ENCODE measurements at regions not wholly inside any gene's neighbourhood (a gene's known extent, or its start where the extent isn't known, plus 50 kb on each side); places are given as distances from the start of the nearest gene placed in this dataset.

GRCh38 chr4:154960476-154960875 lies 179.4 kb downstream of the RBM46 start:
- Histone ChIP-seq H2AFZ (no peak overlapping the region), H3K9me3 (ENCODE audit: low read depth) (no peaks in the 10 kb centered on the region), H3K36me3 (ENCODE audit: low read depth) (no peaks in the 10 kb centered on the region), H3K9ac (no peak overlapping the region), H4K20me1 (ENCODE audit: insufficient read depth) (no peaks in the 10 kb centered on the region; the same call in 1 of the 2 replicates), H3F3A (ENCODE audit: insufficient read depth) (no peaks in the 10 kb centered on the region), H3K4me1 (ENCODE audit: insufficient read depth) (no peaks in the 10 kb centered on the region), H3K9me2 (ENCODE audit: insufficient read depth) (no peaks in the 10 kb centered on the region), H3K4me2 (ENCODE audit: unreplicated experiment) (no peak overlapping the region), H3K27ac (no peak overlapping the region), H3K4me3 (no peak overlapping the region), H3K27me3 (replicated peaks; ENCODE audit: insufficient read depth) (no peaks in the 10 kb centered on the region), H3K79me2 (ENCODE audit: insufficient read depth) (no peaks in the 10 kb centered on the region)
- TF ChIP-seq EZH2phosphoT487 (IDR thresholded peaks at IDR 0.05; ENCODE audit: insufficient read depth, low read depth) (no peak), EZH2 (IDR thresholded peaks at IDR 0.05; ENCODE audit: insufficient read depth, poor library complexity, severe bottlenecking) (no peak)
- in situ Hi-C loops (cut with MboI), result no loop called here
- WGBS, 2 experiments (ENCODE audit: low coverage in 1 of 2, low lambda C conversion rate in 2 of 2, missing lambda C conversion rate in 2 of 2), result 34 to 39% methylated on average over 4 of the region's 4 CpGs
- no peak for DNase-seq

- in situ Hi-C loops (cut with MboI), result no loop called here
- WGBS, 2 experiments (ENCODE audit: low coverage in 1 of 2, low lambda C conversion rate in 2 of 2, missing lambda C conversion rate in 2 of 2), result 7 to 9% methylated on average over 1 of the region's 1 CpG
- Histone ChIP-seq H4K20me1 (ENCODE audit: insufficient read depth) (no peaks in the 10 kb centered on the region), H3K9ac (no peak overlapping the region), H2AFZ (no peak overlapping the region), H3K79me2 (ENCODE audit: insufficient read depth) (no peaks in the 10 kb centered on the region), H3F3A (ENCODE audit: insufficient read depth) (no peaks in the 10 kb centered on the region), H3K36me3 (ENCODE audit: low read depth) (no peaks in the 10 kb centered on the region), H3K9me2 (ENCODE audit: insufficient read depth) (no peaks in the 10 kb centered on the region), H3K4me3 (no peak overlapping the region), H3K9me3 (ENCODE audit: low read depth) (no peaks in the 10 kb centered on the region), H3K27ac (no peak overlapping the region), H3K27me3 (replicated peaks; ENCODE audit: insufficient read depth) (no peaks in the 10 kb centered on the region), H3K4me1 (ENCODE audit: insufficient read depth) (no peaks in the 10 kb centered on the region), H3K4me2 (ENCODE audit: unreplicated experiment) (no peak overlapping the region)
- TF ChIP-seq EZH2 (IDR thresholded peaks at IDR 0.05; ENCODE audit: insufficient read depth, poor library complexity, severe bottlenecking), result no peak
- TF ChIP-seq EZH2phosphoT487 (IDR thresholded peaks at IDR 0.05; ENCODE audit: insufficient read depth, low read depth), result no peak
- no peak for DNase-seq
Observed at GRCh38 chr4:154961263-154961662, 180.2 kb downstream of the RBM46 start.

DNA sequence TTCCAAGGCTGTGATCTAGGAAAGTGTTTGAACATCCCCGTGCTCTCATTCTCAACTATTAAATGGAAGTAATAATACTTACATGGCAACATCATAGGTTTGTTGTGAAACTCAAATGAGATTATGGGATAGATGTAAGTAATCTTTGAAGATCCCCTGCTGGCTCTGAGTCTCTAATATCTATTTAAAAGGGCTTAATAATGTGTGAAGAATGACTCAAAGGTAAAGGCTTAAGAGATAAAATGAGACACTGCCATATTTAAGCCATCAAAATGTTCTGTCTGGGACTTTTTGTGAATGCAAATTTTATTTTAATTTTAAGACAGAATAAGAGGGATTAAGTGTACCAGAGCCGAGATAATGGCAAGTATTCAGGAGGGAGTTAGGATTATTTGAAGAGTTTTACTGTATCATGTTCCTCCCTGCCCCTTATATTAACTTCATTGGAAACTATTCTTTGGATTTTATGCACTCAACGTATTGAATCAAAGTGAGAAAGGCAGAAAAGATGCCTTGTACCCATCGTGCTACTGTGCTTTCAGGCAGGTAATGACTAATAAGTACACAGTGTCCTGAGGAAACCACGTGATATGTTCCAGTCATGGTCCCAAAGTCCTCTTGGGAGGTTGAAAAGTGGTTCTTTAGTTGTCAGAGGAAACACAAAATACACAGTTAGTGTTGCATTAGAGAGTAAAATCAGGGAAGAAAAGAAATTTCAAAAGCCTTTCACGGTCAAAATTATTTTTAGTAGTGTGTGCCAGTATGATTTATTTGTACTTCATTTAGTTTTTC lies 192.4 kb downstream of the RBM46 start:
- no peak for DNase-seq
- Histone ChIP-seq H3K79me2 (ENCODE audit: insufficient read depth) (no peaks in the 10 kb centered on the region), H3K4me3 (no peak overlapping the region), H3K9me2 (ENCODE audit: insufficient read depth) (no peaks in the 10 kb centered on the region; the same call in 1 of the 2 replicates), H3K27me3 (replicated peaks; ENCODE audit: insufficient read depth) (no peaks in the 10 kb centered on the region), H3F3A (ENCODE audit: insufficient read depth) (no peaks in the 10 kb centered on the region), H2AFZ (no peak overlapping the region), H3K9me3 (ENCODE audit: low read depth) (no peaks in the 10 kb centered on the region), H3K27ac (no peak overlapping the region), H3K4me1 (ENCODE audit: insufficient read depth) (no peaks in the 10 kb centered on the region), H4K20me1 (ENCODE audit: insufficient read depth) (no peaks in the 10 kb centered on the region), H3K9ac (no peak overlapping the region), H3K4me2 (ENCODE audit: unreplicated experiment) (no peak overlapping the region), H3K36me3 (ENCODE audit: low read depth) (no peaks in the 10 kb centered on the region)
- in situ Hi-C loops (cut with MboI), result no loop called here
- WGBS, 2 experiments (ENCODE audit: low coverage in 1 of 2, low lambda C conversion rate in 2 of 2, missing lambda C conversion rate in 2 of 2), result 12 to 14% methylated on average over 6 of the region's 6 CpGs
- no peak for TF ChIP-seq EZH2phosphoT487 (IDR thresholded peaks at IDR 0.05; ENCODE audit: insufficient read depth, low read depth)
- TF ChIP-seq EZH2 (IDR thresholded peaks at IDR 0.05; ENCODE audit: insufficient read depth, poor library complexity, severe bottlenecking), result no peak

DNA sequence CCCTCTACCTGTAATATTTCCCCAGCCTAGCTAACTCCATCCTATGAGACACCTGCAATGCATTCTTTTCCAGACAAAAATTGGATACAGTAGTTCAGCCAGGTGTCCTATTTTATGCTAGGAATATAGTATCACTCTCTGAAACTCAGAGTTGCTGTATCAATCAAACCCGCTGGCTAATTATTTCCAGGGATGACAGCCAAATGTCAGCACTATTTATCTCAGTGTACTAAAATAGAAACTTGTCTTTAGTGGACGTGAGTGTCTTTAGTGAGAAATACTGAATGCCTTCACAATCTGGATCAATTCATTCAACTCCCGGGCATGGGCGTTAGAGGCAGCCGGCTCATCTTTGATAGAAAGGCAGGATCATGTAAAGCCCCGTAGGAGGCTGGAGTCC lies 196.2 kb downstream of the RBM46 start:
- TF ChIP-seq EZH2 (IDR thresholded peaks at IDR 0.05; ENCODE audit: insufficient read depth, poor library complexity, severe bottlenecking), result no peak
- TF ChIP-seq EZH2phosphoT487 (IDR thresholded peaks at IDR 0.05; ENCODE audit: insufficient read depth, low read depth), result no peak
- Histone ChIP-seq H3K79me2 (ENCODE audit: insufficient read depth) (no peaks in the 10 kb centered on the region), H3K27me3 (replicated peaks; ENCODE audit: insufficient read depth) (0 out of 2 replicates have a peak, but pooled peaks cover 3% of the 10 kb centered on the region), H3K4me1 (ENCODE audit: insufficient read depth) (no peaks in the 10 kb centered on the region), H3F3A (ENCODE audit: insufficient read depth) (no peaks in the 10 kb centered on the region), H4K20me1 (ENCODE audit: insufficient read depth) (no peaks in the 10 kb centered on the region), H3K4me3 (no peak overlapping the region), H3K27ac (no peak overlapping the region), H3K9me2 (ENCODE audit: insufficient read depth) (no peaks in the 10 kb centered on the region; the same call in 1 of the 2 replicates), H3K9me3 (ENCODE audit: low read depth) (no peaks in the 10 kb centered on the region), H2AFZ (no peak overlapping the region), H3K9ac (no peak overlapping the region), H3K4me2 (ENCODE audit: unreplicated experiment) (no peak overlapping the region), H3K36me3 (ENCODE audit: low read depth) (no peaks in the 10 kb centered on the region)
- DNase-seq, result no peak
- WGBS, 2 experiments (ENCODE audit: low coverage in 1 of 2, low lambda C conversion rate in 2 of 2, missing lambda C conversion rate in 2 of 2), result 24 to 38% methylated on average over 6 of the region's 6 CpGs
- in situ Hi-C loops (cut with MboI), result loop anchor here (25.0 kb wide), 1 partner anchor 385 kb away; no protein-coding TSS in a partner anchor
